ENCODE measurements at regions not wholly inside any gene's neighbourhood (a gene's known extent, or its start where the extent isn't known, plus 50 kb on each side); places are given as distances from the start of the nearest gene placed in this dataset.

GRCh38 chr1:70552662-70553566, 141.8 kb downstream of the CTH start:
- in situ Hi-C loops (cut with MboI; ENCODE audit: low sequenced_read_pairs, unreplicated experiment), result no loop called here
- no peak for TF ChIP-seq CTCF (IDR thresholded peaks at IDR 0.05; ENCODE audit: borderline replicate concordance, control extremely low read depth, extremely low read depth, insufficient read depth, missing control alignments)
- no peak for DNase-seq (ENCODE audit: low spot score)

DNA sequence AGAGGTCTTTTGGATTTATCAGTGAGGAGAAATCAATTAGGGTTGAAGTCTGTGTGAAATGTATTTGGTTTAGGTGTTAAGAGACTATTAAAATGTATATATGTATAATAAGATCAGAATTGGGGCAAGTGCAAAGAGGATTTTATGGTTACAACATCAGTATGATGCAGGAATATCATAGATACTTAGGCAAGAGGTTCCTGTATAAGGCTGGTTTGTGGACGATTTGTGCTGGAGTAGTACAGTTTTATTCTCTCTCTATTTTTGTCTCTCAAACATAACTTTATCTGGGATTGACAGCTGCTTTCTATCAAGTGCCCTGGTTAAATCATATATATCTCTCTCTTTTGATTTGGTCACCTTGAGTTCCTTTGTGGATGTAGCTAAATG, 142.5 kb downstream of the CTH start:
- in situ Hi-C loops (cut with MboI; ENCODE audit: low sequenced_read_pairs, unreplicated experiment), result no loop called here
- TF ChIP-seq CTCF (IDR thresholded peaks at IDR 0.05; ENCODE audit: borderline replicate concordance, control extremely low read depth, extremely low read depth, insufficient read depth, missing control alignments), result no peak
- no peak for DNase-seq (ENCODE audit: low spot score)

- no peak for DNase-seq (ENCODE audit: low spot score)
- in situ Hi-C loops (cut with MboI; ENCODE audit: low sequenced_read_pairs, unreplicated experiment), result no loop called here
- no peak for TF ChIP-seq CTCF (IDR thresholded peaks at IDR 0.05; ENCODE audit: borderline replicate concordance, control extremely low read depth, extremely low read depth, insufficient read depth, missing control alignments)
These were observed 143.3 kb downstream of the CTH start for GRCh38 chr1:70554341-70554740.

GRCh38 chr1:70556541-70556940, 145.5 kb downstream of the CTH start:
- TF ChIP-seq CTCF (IDR thresholded peaks at IDR 0.05; ENCODE audit: borderline replicate concordance, control extremely low read depth, extremely low read depth, insufficient read depth, missing control alignments), result no peak
- DNase-seq (ENCODE audit: low spot score), result no peak
- in situ Hi-C loops (cut with MboI; ENCODE audit: low sequenced_read_pairs, unreplicated experiment), result no loop called here

DNA sequence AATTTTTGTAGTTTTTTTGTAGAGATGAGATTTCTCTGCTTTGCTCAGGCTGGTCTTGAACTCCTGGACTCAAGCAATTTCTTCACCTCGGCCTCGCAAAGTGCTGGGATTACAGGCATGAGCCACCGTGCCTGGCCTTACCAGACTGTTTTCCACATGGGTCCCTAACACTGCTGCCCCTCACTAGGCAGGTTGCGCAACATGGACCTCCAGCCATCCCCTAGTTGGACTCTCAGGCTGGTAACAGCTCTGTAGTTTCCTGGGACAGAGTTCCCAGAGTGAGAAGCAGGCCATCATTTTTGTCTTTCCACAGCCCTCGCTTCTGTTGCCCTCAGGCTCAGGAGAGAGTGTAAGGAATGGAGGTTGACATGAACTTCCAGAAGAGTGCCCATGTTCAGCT, 156.1 kb downstream of the CTH start:
- in situ Hi-C loops (cut with MboI; ENCODE audit: low sequenced_read_pairs, unreplicated experiment), result no loop called here
- no peak for TF ChIP-seq CTCF (IDR thresholded peaks at IDR 0.05; ENCODE audit: borderline replicate concordance, control extremely low read depth, extremely low read depth, insufficient read depth, missing control alignments)
- DNase-seq (ENCODE audit: low spot score), result no peak

DNA sequence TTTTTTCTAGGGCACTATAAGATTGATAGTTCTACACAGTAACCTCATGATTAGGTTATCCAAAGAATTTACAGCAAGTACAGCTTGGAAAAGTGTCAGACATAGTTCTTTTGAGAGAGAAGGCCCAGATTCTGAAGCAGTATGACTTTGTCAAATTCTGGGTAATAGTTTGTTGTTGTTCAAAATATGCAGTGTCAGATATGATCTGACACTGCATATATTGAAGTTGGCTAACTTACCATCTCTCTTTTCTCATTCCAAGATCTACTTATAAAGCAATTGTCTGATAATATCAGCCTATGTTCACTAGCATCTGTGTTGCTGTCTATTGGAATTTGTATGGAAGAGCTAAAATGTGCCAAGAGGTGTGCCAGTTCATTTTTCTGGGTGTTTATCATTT, 160.1 kb downstream of the CTH start:
- no peak for DNase-seq (ENCODE audit: low spot score)
- no peak for TF ChIP-seq CTCF (IDR thresholded peaks at IDR 0.05; ENCODE audit: borderline replicate concordance, control extremely low read depth, extremely low read depth, insufficient read depth, missing control alignments)
- in situ Hi-C loops (cut with MboI; ENCODE audit: low sequenced_read_pairs, unreplicated experiment), result no loop called here
